Astrocyte (in vitro differentiated cells and primary cell): ENCODE measurements at regions not wholly inside any gene's neighbourhood (a gene's known extent, or its start where the extent isn't known, plus 50 kb on each side); places are given as distances from the start of the nearest gene placed in this dataset.

Source experiments
- DNase-seq: peaks from one replicate; pipeline ENCODE4 v3.0.0-alpha.2; 2010; ENCODE audit warnings: low read depth
- FAIRE-seq: peaks from 2 replicates; lab custom pipeline; 2011; peaks lifted over from hg19 to GRCh38; lab: Jason Lieb, UNC
- H2AFZ ChIP-seq: 2 replicates; pipeline ENCODE4 v1.6.0; 2012; ENCODE audit warnings: low read depth, low read length, inconsistent platforms
- H3K27ac ChIP-seq: 2 replicates; pipeline ENCODE4 v1.5.1; 2011; ENCODE audit warnings: low read depth, low read length, inconsistent platforms
- H3K27me3 ChIP-seq: 2 replicates; pipeline ENCODE4 v1.6.0; 2011; ENCODE audit warnings: low read length, inconsistent platforms; ENCODE audit not compliant: insufficient read depth
- H3K36me3 ChIP-seq: 2 replicates; pipeline ENCODE4 v1.5.1; 2011; ENCODE audit warnings: low read length, inconsistent platforms; ENCODE audit not compliant: insufficient read depth
- H3K4me1 ChIP-seq: 2 replicates; pipeline ENCODE4 v1.5.1; 2011; ENCODE audit warnings: low read length, inconsistent platforms; ENCODE audit not compliant: insufficient read depth
- H3K4me2 ChIP-seq: 2 replicates; pipeline ENCODE4 v1.6.0; 2012; ENCODE audit warnings: low read length, inconsistent platforms
- H3K4me3 ChIP-seq: 2 replicates; pipeline ENCODE4 v1.5.1; 2011; ENCODE audit warnings: low read depth, mild to moderate bottlenecking, low read length, inconsistent platforms; ENCODE audit not compliant: insufficient read depth
- H3K79me2 ChIP-seq: 2 replicates; pipeline ENCODE4 v1.6.0; 2012; ENCODE audit warnings: mild to moderate bottlenecking, low read length, inconsistent platforms; ENCODE audit not compliant: insufficient read depth
- H3K9ac ChIP-seq: 2 replicates; pipeline ENCODE4 v1.6.0; 2012; ENCODE audit warnings: mild to moderate bottlenecking, low read length, inconsistent platforms
- H3K9me3 ChIP-seq: 2 replicates; pipeline ENCODE4 v1.5.1; 2012; ENCODE audit warnings: low read depth, mild to moderate bottlenecking, low read length, inconsistent platforms; ENCODE audit not compliant: insufficient read depth
- H4K20me1 ChIP-seq: 2 replicates; pipeline ENCODE4 v1.6.0; 2012; ENCODE audit warnings: low read length, inconsistent platforms; ENCODE audit not compliant: insufficient read depth
- H3K27ac Mint-ChIP-seq: one replicate; pipeline ENCODE4 v1.8.0; 2021; ENCODE audit warnings: mild to moderate bottlenecking, mixed read lengths; ENCODE audit not compliant: unreplicated experiment
- H3K27me3 Mint-ChIP-seq: one replicate; pipeline ENCODE4 v1.8.0; 2021; ENCODE audit warnings: low read depth, mixed read lengths; ENCODE audit not compliant: unreplicated experiment
- H3K36me3 Mint-ChIP-seq: one replicate; pipeline ENCODE4 v1.8.0; 2021; ENCODE audit warnings: low read depth, mixed read lengths; ENCODE audit not compliant: unreplicated experiment
- H3K4me1 Mint-ChIP-seq: one replicate; pipeline ENCODE4 v1.8.0; 2021; ENCODE audit warnings: low read depth, mixed read lengths; ENCODE audit not compliant: unreplicated experiment
- H3K4me3 Mint-ChIP-seq: one replicate; pipeline ENCODE4 v1.8.0; 2021; ENCODE audit warnings: mild to moderate bottlenecking, moderate library complexity, mixed read lengths; ENCODE audit not compliant: unreplicated experiment
- H3K9me3 Mint-ChIP-seq: one replicate; pipeline ENCODE4 v1.8.0; 2021; ENCODE audit warnings: mild to moderate bottlenecking, mixed read lengths; ENCODE audit not compliant: unreplicated experiment
- CTCF ChIP-seq: IDR thresholded peaks from 2 replicates; pipeline ENCODE4 v1.5.1; 2011; ENCODE audit warnings: low read depth, mild to moderate bottlenecking, inconsistent platforms, low read length, moderate library complexity; ENCODE audit not compliant: insufficient read depth
- EZH2 ChIP-seq: IDR thresholded peaks from 2 replicates; pipeline ENCODE4 v1.6.1; 2012; ENCODE audit warnings: mild to moderate bottlenecking, low read length, inconsistent platforms; ENCODE audit not compliant: insufficient read depth

DNA sequence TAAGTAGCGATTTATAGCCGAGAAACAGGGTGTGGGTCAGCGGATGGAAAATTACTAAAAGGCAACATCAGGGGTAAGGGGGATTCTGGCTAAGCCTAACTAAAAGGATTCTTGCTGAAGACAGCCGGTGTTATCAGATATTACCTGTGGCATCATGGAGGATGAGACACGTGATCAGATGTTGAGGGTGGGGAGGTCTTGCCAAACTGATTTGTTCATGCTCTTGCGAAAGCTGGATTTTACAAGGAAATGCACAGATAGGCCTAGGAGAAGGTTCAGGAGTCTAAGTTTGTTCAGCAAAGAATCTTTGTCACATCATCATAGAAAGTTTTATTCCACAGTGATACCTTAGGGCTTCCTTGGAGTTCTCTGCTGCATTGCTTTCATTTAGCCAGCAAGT, 396.8 kb upstream of the TBL1XR1 start:
- Histone ChIP-seq H3K4me2 (no peak overlapping the region), H3K4me3 (no peak overlapping the region), H3K9me3 (no peaks in the 10 kb centered on the region), H3K27me3 (no peaks in the 10 kb centered on the region), H4K20me1 (no peaks in the 10 kb centered on the region), H3K36me3 (no peaks in the 10 kb centered on the region), H3K4me1 (peaks cover 54% of the 10 kb centered on the region), H3K79me2 (no peaks in the 10 kb centered on the region), H3K27ac (no peak overlapping the region), H3K9ac (no peak overlapping the region), H2AFZ (no peak overlapping the region)
- no peak for DNase-seq
- peaks cover 33% of the 10 kb centered on the region for H3K4me1 Mint-ChIP-seq
- no peaks in the 10 kb centered on the region for H3K27me3 Mint-ChIP-seq
- no peak for FAIRE-seq
- H3K4me3 Mint-ChIP-seq: no peak overlapping the region
- TF ChIP-seq EZH2 (no peak), CTCF (no peak)
- H3K36me3 Mint-ChIP-seq: no peaks in the 10 kb centered on the region
- H3K9me3 Mint-ChIP-seq: no peaks in the 10 kb centered on the region
- H3K27ac Mint-ChIP-seq: no peak overlapping the region

GRCh38 chr3:177595530-177596188, 398.4 kb upstream of the TBL1XR1 start:
- no peaks in the 10 kb centered on the region for H3K79me2 ChIP-seq
- H3K9ac ChIP-seq: no peak overlapping the region
- Mint-ChIP-seq H3K27ac (no peak overlapping the region), H3K9me3 (no peaks in the 10 kb centered on the region), H3K4me1 (peaks cover 24% of the 10 kb centered on the region), H3K4me3 (no peak overlapping the region), H3K27me3 (no peaks in the 10 kb centered on the region), H3K36me3 (no peaks in the 10 kb centered on the region)
- no peak for TF ChIP-seq EZH2
- TF ChIP-seq CTCF: no peak
- no peak overlapping the region for H2AFZ ChIP-seq
- no peak overlapping the region for H3K4me3 ChIP-seq
- H3K27me3 ChIP-seq: no peaks in the 10 kb centered on the region
- no peaks in the 10 kb centered on the region for H3K9me3 ChIP-seq
- peak overlapping the region; percentile 63 for H3K4me2 ChIP-seq
- DNase-seq (peak; percentile 91), FAIRE-seq (no peak)
- no peaks in the 10 kb centered on the region for H3K36me3 ChIP-seq
- peak overlapping the region; percentile 27 for H3K27ac ChIP-seq
- no peaks in the 10 kb centered on the region for H4K20me1 ChIP-seq
- peaks cover 41% of the 10 kb centered on the region for H3K4me1 ChIP-seq

GRCh38 chr3:177596248-177596815, 399.1 kb upstream of the TBL1XR1 start:
- Histone ChIP-seq H2AFZ (no peak overlapping the region), H3K79me2 (no peaks in the 10 kb centered on the region), H3K4me1 (peaks cover 35% of the 10 kb centered on the region), H3K36me3 (no peaks in the 10 kb centered on the region), H3K27me3 (no peaks in the 10 kb centered on the region), H3K9me3 (no peaks in the 10 kb centered on the region), H3K4me2 (peak overlapping the region; percentile 63), H4K20me1 (no peaks in the 10 kb centered on the region), H3K27ac (peak overlapping the region; percentile 27), H3K4me3 (no peak overlapping the region), H3K9ac (no peak overlapping the region)
- Mint-ChIP-seq H3K36me3 (no peaks in the 10 kb centered on the region), H3K27ac (no peak overlapping the region), H3K9me3 (no peaks in the 10 kb centered on the region), H3K4me3 (no peak overlapping the region), H3K27me3 (no peaks in the 10 kb centered on the region), H3K4me1 (peaks cover 19% of the 10 kb centered on the region)
- FAIRE-seq: no peak
- DNase-seq: peak; percentile 70
- no peak for TF ChIP-seq EZH2
- no peak for TF ChIP-seq CTCF
